IMR-90 (cell line): ENCODE measurements at regions not wholly inside any gene's neighbourhood (a gene's known extent, or its start where the extent isn't known, plus 50 kb on each side); places are given as distances from the start of the nearest gene placed in this dataset.

Experiments used
- ATAC-seq: fragments of 200-7000 bp; cut with Tn5 transposase; 2 replicates; pipeline ENCODE4 v1.9.1; 2020; ENCODE audit warnings: low read depth, mild to moderate bottlenecking, moderate library complexity
- BruUV-seq: library from RNA; stranded (reverse); fragments of 400-500 nt; replicated peaks from 2 replicates; lab custom pipeline; 2021; lab: Mats Ljungman, UMichigan
- CTCF ChIA-PET: fragments of 300-600 bp; formaldehyde crosslinking; extraction: SDS; loops from one replicate; lab custom pipeline; 2021; ENCODE audit warnings: antibody characterized with exemption; lab: Yijun Ruan, JAX
- POLR2A ChIA-PET: fragments of 300-600 bp; sonication (Branson Sonifier 250); formaldehyde crosslinking; loops from one replicate; lab custom pipeline; 2022; ENCODE audit warnings: antibody characterized with exemption; ENCODE audit not compliant: unreplicated experiment; lab: Charles Lee
- DNase-seq: peaks from one replicate; pipeline ENCODE4 v3.0.0; 2013
- H2AFZ ChIP-seq: replicated peaks from 2 replicates; pipeline ENCODE3; 2013; ENCODE audit warnings: low read length, mild to moderate bottlenecking; ENCODE audit not compliant: poor library complexity
- H2AK5ac ChIP-seq: 2 replicates; pipeline ENCODE4 v1.6.1; 2013; ENCODE audit warnings: low read depth, low read length, inconsistent platforms
- H2AK9ac ChIP-seq: replicated peaks from 2 replicates; pipeline ENCODE3; 2013; ENCODE audit warnings: mild to moderate bottlenecking, low read depth, low read length, moderate library complexity; ENCODE audit not compliant: poor library complexity
- H2BK120ac ChIP-seq: 2 replicates; pipeline ENCODE4 v1.6.1; 2013; ENCODE audit warnings: low read depth, low read length, inconsistent platforms
- H2BK15ac ChIP-seq: 3 replicates; pipeline ENCODE4 v1.6.1; 2013; ENCODE audit warnings: low read depth, low read length, inconsistent platforms
- H2BK20ac ChIP-seq: 2 replicates; pipeline ENCODE4 v1.6.1; 2013; ENCODE audit warnings: low read depth, mild to moderate bottlenecking, inconsistent platforms, low read length, moderate library complexity
- H2BK5ac ChIP-seq: 2 replicates; pipeline ENCODE4 v1.6.1; 2013; ENCODE audit warnings: mild to moderate bottlenecking, low read depth, low read length, inconsistent platforms; ENCODE audit not compliant: poor library complexity, severe bottlenecking
- H3K14ac ChIP-seq: replicated peaks from 2 replicates; pipeline ENCODE4 v1.6.1; 2013; ENCODE audit warnings: low read depth, low read length, inconsistent platforms
- H3K18ac ChIP-seq: 2 replicates; pipeline ENCODE4 v1.6.1; 2013; ENCODE audit warnings: low read depth, low read length, control low read depth
- H3K23ac ChIP-seq: 2 replicates; pipeline ENCODE4 v1.6.1; 2013; ENCODE audit warnings: low read depth, low read length, inconsistent platforms
- H3K27ac ChIP-seq: 2 replicates; pipeline ENCODE4 v1.5.1; 2013; ENCODE audit warnings: mild to moderate bottlenecking, control low read depth, low read length; ENCODE audit not compliant: insufficient read depth
- H3K27me3 ChIP-seq: 2 replicates; pipeline ENCODE4 v1.6.1; 2013; ENCODE audit warnings: low read length; ENCODE audit not compliant: control insufficient read depth, insufficient read depth
- H3K36me3 ChIP-seq: 2 replicates; pipeline ENCODE4 v1.6.1; 2013; ENCODE audit warnings: low read length, mixed read lengths; ENCODE audit not compliant: control insufficient read depth, insufficient read depth
- H3K4ac ChIP-seq: 2 replicates; pipeline ENCODE4 v1.6.1; 2013; ENCODE audit warnings: low read depth, low read length, inconsistent platforms
- H3K4me1 ChIP-seq: 2 replicates; pipeline ENCODE4 v1.6.1; 2013; ENCODE audit warnings: low read length, mixed read lengths; ENCODE audit not compliant: control insufficient read depth, insufficient read depth
- H3K4me2 ChIP-seq: 2 replicates; pipeline ENCODE4 v1.6.1; 2013; ENCODE audit warnings: low read depth, mild to moderate bottlenecking, control low read depth, low read length, moderate library complexity
- H3K4me3 ChIP-seq: 2 replicates; pipeline ENCODE4 v1.5.1; 2013; ENCODE audit warnings: low read depth, mild to moderate bottlenecking, control low read depth, low read length, moderate library complexity; ENCODE audit not compliant: insufficient read depth
- H3K56ac ChIP-seq: 2 replicates; pipeline ENCODE4 v1.6.1; 2013; ENCODE audit warnings: low read length, inconsistent platforms; ENCODE audit not compliant: insufficient read depth; ENCODE audit errors: extremely low read depth
- H3K79me1 ChIP-seq, 2 experiments: 2 replicates each; pipeline ENCODE4 v1.6.1; 2013; ENCODE audit warnings: low read length in 2 of 2, inconsistent platforms in 1 of 2, low read depth in 1 of 2
- H3K9ac ChIP-seq: 2 replicates; pipeline ENCODE4 v1.6.1; 2013; ENCODE audit warnings: low read depth, low read length, control low read depth
- H3K9me1 ChIP-seq: 2 replicates; pipeline ENCODE4 v1.6.1; 2013; ENCODE audit warnings: low read length, inconsistent platforms; ENCODE audit not compliant: insufficient read depth
- H3K9me3 ChIP-seq: 2 replicates; pipeline ENCODE4 v1.6.1; 2013; ENCODE audit warnings: low read length; ENCODE audit not compliant: control insufficient read depth, insufficient read depth
- H4K20me1 ChIP-seq: 2 replicates; pipeline ENCODE4 v1.6.1; 2013; ENCODE audit warnings: low read length, inconsistent platforms; ENCODE audit not compliant: insufficient read depth
- H4K5ac ChIP-seq: 2 replicates; pipeline ENCODE4 v1.6.1; 2013; ENCODE audit warnings: mild to moderate bottlenecking, low read depth, low read length, control low read depth
- H4K8ac ChIP-seq, 2 experiments: 2 replicates each; pipeline ENCODE4 v1.6.1; 2013; ENCODE audit warnings: low read depth in 2 of 2, low read length in 2 of 2, control low read depth in 1 of 2, inconsistent platforms in 1 of 2
- H4K91ac ChIP-seq: 2 replicates; pipeline ENCODE4 v1.6.1; 2013; ENCODE audit warnings: low read depth, low read length, inconsistent platforms; ENCODE audit not compliant: insufficient read depth
- CEBPB ChIP-seq: IDR thresholded peaks from 2 replicates; pipeline ENCODE4 v1.6.1; 2012; ENCODE audit warnings: low read depth, low read length, improper control_type of control experiment
- ELK1 ChIP-seq: fragments of 150-350 bp; IDR thresholded peaks from 2 replicates; pipeline ENCODE4 v1.6.1; 2016; ENCODE audit warnings: low read depth, mild to moderate bottlenecking, low read length, moderate library complexity, borderline replicate concordance
- RCOR1 ChIP-seq: IDR thresholded peaks from 2 replicates; pipeline ENCODE4 v1.6.1; 2012; ENCODE audit warnings: mild to moderate bottlenecking, low read length, improper control_type of control experiment; ENCODE audit not compliant: insufficient replicate concordance
- USF2 ChIP-seq: fragments of 150-350 bp; IDR thresholded peaks from 2 replicates; pipeline ENCODE4 v1.6.1; 2017; ENCODE audit warnings: mild to moderate bottlenecking, antibody characterized with exemption, low read length, low read depth
- dilution Hi-C: fragments of 300-500 bp; cut with HindIII; formaldehyde crosslinking; loops from one replicate; pipeline ENCODE4 v1.14.3; 2018; ENCODE audit warnings: low sequenced_read_pairs; ENCODE audit not compliant: unreplicated experiment
- in situ Hi-C: fragments of 300-500 bp; cut with MboI; formaldehyde crosslinking; loops from 3 replicates; pipeline ENCODE4 v1.14.3; 2019; ENCODE audit warnings: low sequenced_read_pairs, inconsistent platforms, mixed read lengths
- intact Hi-C: fragments of 100-400 bp; cut with micrococcal nuclease; formaldehyde crosslinking; loops from 2 replicates; pipeline ENCODE4 v1.10.0; 2022

- Histone ChIP-seq H2BK20ac (no peak overlapping the region), H2BK5ac (no peak overlapping the region), H2BK15ac (no peak overlapping the region), H4K8ac (no peak overlapping the region), H3K56ac (no peak overlapping the region), H2BK120ac (no peak overlapping the region), H3K4me1 (no peaks in the 10 kb centered on the region), H2AK9ac (no peak overlapping the region), H3K4me3 (no peak overlapping the region), H3K36me3 (no peaks in the 10 kb centered on the region), H2AK5ac (no peak overlapping the region), H4K91ac (no peak overlapping the region), H2AFZ (no peak overlapping the region), H3K27me3 (no peaks in the 10 kb centered on the region), H3K4me2 (no peak overlapping the region), H3K4ac (no peak overlapping the region), H3K18ac (no peak overlapping the region), H3K9me3 (no peaks in the 10 kb centered on the region), H3K79me1 (no peaks in the 10 kb centered on the region), H4K20me1 (no peaks in the 10 kb centered on the region), H3K27ac (no peak overlapping the region), H3K9ac (no peak overlapping the region), H4K5ac (no peak overlapping the region), H3K9me1 (no peaks in the 10 kb centered on the region), H3K23ac (no peak overlapping the region), H3K14ac (no peak overlapping the region)
- in situ Hi-C loops, result no loop called here
- dilution Hi-C loops, result no loop called here
- BruUV-seq, result no TSS peak
- DNase-seq, result no peak
- no peak for ATAC-seq
- ChIA-PET POLR2A (no interaction called here), CTCF (interaction anchor here (0.6 kb wide), 1 partner anchor 16 kb away, joined by 3 read pairs; no protein-coding TSS in a partner anchor)
- intact Hi-C loops, result no loop called here
- TF ChIP-seq CEBPB, result no peak
- TF ChIP-seq USF2, result no peak
- TF ChIP-seq ELK1, result no peak
- no peak for TF ChIP-seq RCOR1
These were observed 58.5 kb upstream of the NPVF start for GRCh38 chr7:25286756-25287155.
